ENCODE measurements at regions not wholly inside any gene's neighbourhood (a gene's known extent, or its start where the extent isn't known, plus 50 kb on each side); places are given as distances from the start of the nearest gene placed in this dataset.
A peak's percentile ranks its signal among the peaks of the same experiment; 100 is the strongest.

DNA sequence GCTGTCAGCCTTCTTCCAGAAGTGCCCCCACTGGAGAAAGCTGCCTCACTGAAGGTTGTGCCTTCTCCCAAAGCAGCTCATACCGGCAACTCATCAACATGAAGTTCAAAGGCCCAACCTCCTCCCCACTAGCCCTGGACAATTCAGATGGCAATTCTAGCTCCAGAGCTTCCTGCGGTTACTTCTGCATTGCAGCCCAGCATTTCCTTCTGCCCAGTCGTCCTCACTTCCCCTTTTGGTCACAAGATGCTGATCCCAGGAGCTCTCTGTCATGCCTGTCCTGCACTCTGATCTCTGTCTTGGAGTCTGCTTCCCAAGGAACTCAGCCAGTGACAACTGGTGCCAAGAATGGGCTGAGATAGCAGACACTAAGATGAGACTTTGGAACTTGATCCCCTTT is 178.2 kb upstream of the SOX9 start:
- intact Hi-C loops (cut with DNase I; ENCODE audit: low total_unique reads) = no loop called here
- Histone ChIP-seq H3K36me3 (no peaks in the 10 kb centered on the region), H3K4me3 (no peak overlapping the region), H3K27ac (no peak overlapping the region), H3K9me3 (no peaks in the 10 kb centered on the region), H3K4me1 (peaks cover 0 to 8% (median 2%) of the 10 kb centered on the region in 4 donors), H3K27me3 (no peaks in the 10 kb centered on the region)
- peak in 1 of 2 donors; percentile 29 for DNase-seq
- TF ChIP-seq, protein P1, sequence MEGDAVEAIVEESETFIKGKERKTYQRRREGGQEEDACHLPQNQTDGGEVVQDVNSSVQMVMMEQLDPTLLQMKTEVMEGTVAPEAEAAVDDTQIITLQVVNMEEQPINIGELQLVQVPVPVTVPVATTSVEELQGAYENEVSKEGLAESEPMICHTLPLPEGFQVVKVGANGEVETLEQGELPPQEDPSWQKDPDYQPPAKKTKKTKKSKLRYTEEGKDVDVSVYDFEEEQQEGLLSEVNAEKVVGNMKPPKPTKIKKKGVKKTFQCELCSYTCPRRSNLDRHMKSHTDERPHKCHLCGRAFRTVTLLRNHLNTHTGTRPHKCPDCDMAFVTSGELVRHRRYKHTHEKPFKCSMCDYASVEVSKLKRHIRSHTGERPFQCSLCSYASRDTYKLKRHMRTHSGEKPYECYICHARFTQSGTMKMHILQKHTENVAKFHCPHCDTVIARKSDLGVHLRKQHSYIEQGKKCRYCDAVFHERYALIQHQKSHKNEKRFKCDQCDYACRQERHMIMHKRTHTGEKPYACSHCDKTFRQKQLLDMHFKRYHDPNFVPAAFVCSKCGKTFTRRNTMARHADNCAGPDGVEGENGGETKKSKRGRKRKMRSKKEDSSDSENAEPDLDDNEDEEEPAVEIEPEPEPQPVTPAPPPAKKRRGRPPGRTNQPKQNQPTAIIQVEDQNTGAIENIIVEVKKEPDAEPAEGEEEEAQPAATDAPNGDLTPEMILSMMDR (IDR thresholded peaks at IDR 0.05) = no peak

DNA sequence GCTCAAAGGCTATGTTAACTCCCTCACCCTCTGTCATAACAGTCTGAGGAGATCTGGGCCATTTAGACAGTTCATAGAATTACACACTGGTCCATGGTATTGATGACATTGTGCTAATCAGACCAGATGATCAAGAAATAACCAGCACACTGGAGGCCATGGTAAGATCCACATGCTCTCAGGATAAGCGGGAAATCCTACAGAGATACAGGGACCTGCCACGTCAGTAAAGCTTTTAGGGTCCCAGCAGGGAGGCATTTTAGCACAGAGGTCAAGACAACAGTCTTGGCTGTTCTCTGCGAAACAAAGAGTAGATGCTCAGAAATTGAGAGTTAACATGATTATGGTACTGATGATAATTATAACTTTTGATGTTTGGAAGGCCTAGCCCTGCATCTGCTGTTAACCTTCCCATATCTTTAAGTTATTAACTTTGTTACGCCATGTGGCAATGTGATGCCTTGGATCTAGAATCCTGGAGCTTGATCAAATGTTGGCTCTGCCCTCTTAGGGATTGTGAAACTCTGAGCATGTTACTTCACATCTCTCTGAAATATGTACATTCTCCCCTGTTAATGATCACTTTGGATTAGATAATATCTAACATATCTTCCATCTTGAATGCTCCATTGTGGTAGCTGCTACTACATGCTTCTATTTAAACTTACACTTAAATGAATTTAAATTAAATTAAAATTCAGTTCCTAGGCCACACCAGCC is 172.0 kb upstream of the SOX9 start:
- Histone ChIP-seq H3K36me3 (no peaks in the 10 kb centered on the region), H3K4me3 (no peak overlapping the region), H3K27me3 (no peaks in the 10 kb centered on the region), H3K9me3 (no peaks in the 10 kb centered on the region), H3K4me1 (no peaks in the 10 kb centered on the region), H3K27ac (no peak overlapping the region)
- intact Hi-C loops (cut with DNase I; ENCODE audit: low total_unique reads) = no loop called here
- no peak for DNase-seq
- TF ChIP-seq, protein P1 (IDR thresholded peaks at IDR 0.05) = no peak

DNA sequence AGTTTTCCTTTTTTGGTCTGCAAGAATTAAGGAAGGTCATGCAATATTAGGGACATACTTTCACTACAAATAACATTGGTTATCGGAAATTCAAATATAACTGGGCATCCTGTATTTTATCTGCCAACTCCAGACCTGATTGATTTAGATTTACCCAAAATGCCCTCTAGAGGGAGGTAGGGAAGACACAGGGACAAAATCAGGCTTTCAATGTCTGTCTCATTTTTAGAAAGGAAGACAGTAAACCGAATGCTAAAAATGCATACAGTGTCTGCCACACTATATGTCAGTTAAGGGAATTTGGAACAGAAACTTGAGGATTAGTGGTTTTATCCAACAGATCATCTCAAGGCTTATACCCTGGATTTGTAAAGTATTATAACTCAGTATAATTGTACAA is 161.7 kb upstream of the SOX9 start:
- intact Hi-C loops (cut with DNase I; ENCODE audit: low total_unique reads) = no loop called here
- H3K9me3 ChIP-seq = no peaks in the 10 kb centered on the region
- no peaks in the 10 kb centered on the region for H3K4me1 ChIP-seq
- no peak overlapping the region for H3K4me3 ChIP-seq
- TF ChIP-seq, protein P1 (IDR thresholded peaks at IDR 0.05) = peak; percentile 34 to 40
- H3K27me3 ChIP-seq = no peaks in the 10 kb centered on the region
- H3K36me3 ChIP-seq = no peaks in the 10 kb centered on the region
- DNase-seq = no peak
- H3K27ac ChIP-seq = no peak overlapping the region

DNA sequence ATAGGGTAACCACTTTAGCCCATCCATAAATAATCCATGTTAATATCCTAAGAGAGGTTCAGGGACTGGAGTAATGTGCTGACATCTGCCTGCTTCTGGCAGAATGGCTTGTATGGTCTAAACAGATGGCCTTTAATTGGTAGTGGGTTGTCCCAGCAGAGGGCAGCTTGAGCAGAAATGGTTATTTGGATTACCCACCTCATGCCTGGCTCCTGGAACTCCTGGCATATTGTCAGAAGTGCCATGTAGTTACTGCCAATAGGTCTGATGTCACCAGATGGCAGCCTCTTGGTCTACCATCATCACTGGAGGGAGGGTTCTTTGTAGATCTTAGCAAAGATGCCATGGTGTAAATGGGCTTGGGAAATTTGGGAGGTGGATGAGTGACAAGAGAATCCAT is 157.5 kb upstream of the SOX9 start:
- DNase-seq = no peak
- Histone ChIP-seq H3K4me3 (no peak overlapping the region), H3K27me3 (no peaks in the 10 kb centered on the region), H3K9me3 (no peaks in the 10 kb centered on the region), H3K27ac (no peak overlapping the region), H3K36me3 (no peaks in the 10 kb centered on the region), H3K4me1 (peaks cover 0 to 16% (median 12%) of the 10 kb centered on the region in 4 donors)
- intact Hi-C loops (cut with DNase I; ENCODE audit: low total_unique reads) = loop anchor here (10.0 kb wide), 1 partner anchor 151 kb away; no protein-coding TSS in a partner anchor
- TF ChIP-seq, protein P1 (IDR thresholded peaks at IDR 0.05) = no peak

DNA sequence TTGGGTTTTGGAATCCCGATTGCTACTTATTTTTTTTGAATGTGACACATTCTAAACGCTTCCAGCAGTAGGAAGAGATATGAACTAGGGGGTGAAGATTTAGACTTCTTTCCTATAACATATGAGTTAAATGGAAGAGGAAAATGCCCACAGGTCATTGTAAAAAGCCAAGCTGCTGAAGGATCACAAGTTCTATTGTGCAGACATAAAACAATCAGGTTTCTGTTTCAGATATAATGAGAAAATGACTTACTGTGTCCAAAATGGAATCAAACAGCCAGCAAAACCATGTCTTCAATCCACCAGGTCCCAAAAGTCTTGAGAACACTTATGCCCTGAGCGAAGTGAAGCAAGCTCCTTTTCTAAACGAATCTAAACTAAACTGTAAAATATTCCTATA is 157.0 kb upstream of the SOX9 start:
- Histone ChIP-seq H3K9me3 (no peaks in the 10 kb centered on the region), H3K27ac (no peak overlapping the region), H3K36me3 (no peaks in the 10 kb centered on the region), H3K4me3 (no peak overlapping the region), H3K4me1 (peaks cover 0 to 16% (median 12%) of the 10 kb centered on the region in 4 donors), H3K27me3 (no peaks in the 10 kb centered on the region)
- intact Hi-C loops (cut with DNase I; ENCODE audit: low total_unique reads) = loop anchor here (10.0 kb wide), 1 partner anchor 151 kb away; no protein-coding TSS in a partner anchor
- TF ChIP-seq, protein P1 (IDR thresholded peaks at IDR 0.05) = no peak
- no peak for DNase-seq

Measured in tibial artery (tissue), 4 donors.